H7 (cell line): ENCODE measurements at regions not wholly inside any gene's neighbourhood (a gene's known extent, or its start where the extent isn't known, plus 50 kb on each side); places are given as distances from the start of the nearest gene placed in this dataset.
"Not testable (repeated sequence)": the region's sequence is repeated elsewhere in the genome, so short reads cannot be mapped to it uniquely, and the experiment has no call there.

Experiments
- DNase-seq: peaks from one replicate; pipeline ENCODE4 v3.0.0; 2012
- H3K27me3 ChIP-seq: 2 replicates; pipeline ENCODE4 v1.6.0; 2011; ENCODE audit warnings: mild to moderate bottlenecking, low read length; ENCODE audit not compliant: control insufficient read depth, insufficient read depth
- H3K36me3 ChIP-seq: replicated peaks from 2 replicates; pipeline ENCODE4 v1.5.1; 2011; ENCODE audit warnings: low read length; ENCODE audit not compliant: control insufficient read depth, insufficient read depth
- H3K4me3 ChIP-seq: 2 replicates; pipeline ENCODE4 v1.5.1; 2011; ENCODE audit warnings: low read depth, mild to moderate bottlenecking, control low read depth, low read length, moderate library complexity; ENCODE audit not compliant: insufficient read depth

DNA sequence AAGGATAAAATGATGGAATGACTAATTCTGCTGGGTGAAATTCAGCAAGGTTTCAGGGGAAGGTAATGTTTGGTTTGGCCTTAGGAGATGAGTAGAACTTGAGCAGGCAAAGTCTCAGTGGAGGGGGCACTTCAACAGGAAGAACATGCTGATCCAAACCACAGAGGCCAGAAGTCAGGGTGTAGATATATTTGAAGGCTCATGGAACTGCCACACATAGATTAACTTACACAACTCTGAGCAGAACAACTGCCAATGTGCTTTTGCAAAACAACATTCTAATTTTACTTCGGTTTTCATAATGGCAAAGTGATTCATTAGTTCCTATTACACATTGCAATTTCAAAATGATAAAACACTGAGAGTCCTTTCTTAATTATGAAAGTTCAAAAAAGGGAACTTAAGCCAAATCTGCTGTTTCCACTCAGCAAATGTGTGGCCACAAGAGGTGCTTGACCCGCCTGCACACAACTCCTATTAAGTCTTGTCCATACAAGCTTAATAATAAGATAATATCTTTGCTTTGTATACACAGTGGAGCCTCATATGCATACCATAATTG, 284.8 kb downstream of the MREG start:
- H3K36me3 ChIP-seq = no peaks in the 10 kb centered on the region
- no peak for DNase-seq
- H3K4me3 ChIP-seq = no peak overlapping the region
- no peaks in the 10 kb centered on the region for H3K27me3 ChIP-seq

- Histone ChIP-seq H3K36me3 (no peaks in the 10 kb centered on the region), H3K27me3 (no peaks in the 10 kb centered on the region), H3K4me3 (no peak overlapping the region)
- no peak for DNase-seq
Measured at GRCh38 chr2:215727507-215728503, 285.5 kb downstream of the MREG start.

DNA sequence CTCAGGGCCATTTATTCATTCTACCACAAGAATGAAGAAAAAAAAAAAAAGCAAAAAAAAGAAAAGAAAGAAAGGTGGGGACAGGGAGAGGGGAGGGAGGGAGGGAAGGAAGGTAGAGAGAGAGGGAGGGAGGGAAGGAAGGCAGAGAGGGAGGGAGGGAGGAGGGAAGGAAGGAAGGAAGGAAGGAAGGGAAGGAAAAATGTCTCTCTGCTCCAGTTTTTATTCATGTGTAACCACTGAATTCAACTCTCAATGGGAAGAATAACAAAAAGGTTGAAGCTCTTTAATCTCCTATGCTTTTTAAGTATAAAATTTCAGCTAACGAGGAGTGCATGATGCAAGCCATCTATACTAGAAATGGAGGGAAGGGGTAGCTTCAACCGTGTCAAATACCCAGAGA, 287.3 kb downstream of the MREG start:
- no peak for DNase-seq
- H3K27me3 ChIP-seq = no peaks in the 10 kb centered on the region
- H3K4me3 ChIP-seq = no peak overlapping the region
- no peaks in the 10 kb centered on the region for H3K36me3 ChIP-seq

DNA sequence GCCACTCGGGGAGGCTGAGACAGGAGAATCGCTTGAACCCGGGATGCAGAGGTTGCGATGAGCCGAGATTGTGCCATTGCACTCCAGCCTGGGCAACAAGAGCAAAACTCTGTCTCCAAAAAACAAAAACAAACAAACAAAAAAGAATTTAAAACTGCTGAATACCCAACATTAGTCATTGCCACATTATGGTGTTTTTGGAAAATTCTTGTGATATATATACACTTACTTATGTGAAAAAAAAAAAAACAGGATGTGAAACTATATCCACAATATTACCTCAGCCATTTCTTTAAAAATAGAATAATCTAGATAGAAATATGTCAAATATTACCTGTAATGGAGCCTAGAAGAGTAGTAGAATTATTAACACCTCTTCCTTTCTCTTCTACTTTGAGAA, 288.3 kb upstream of the FN1 start:
- no peak overlapping the region for H3K4me3 ChIP-seq
- H3K27me3 ChIP-seq = no peaks in the 10 kb centered on the region
- DNase-seq = no peak
- no peaks in the 10 kb centered on the region for H3K36me3 ChIP-seq

- no peaks in the 10 kb centered on the region for H3K27me3 ChIP-seq
- DNase-seq = no peak
Measured at GRCh38 chr2:215723631-215724011, 287.8 kb upstream of the FN1 start.

DNA sequence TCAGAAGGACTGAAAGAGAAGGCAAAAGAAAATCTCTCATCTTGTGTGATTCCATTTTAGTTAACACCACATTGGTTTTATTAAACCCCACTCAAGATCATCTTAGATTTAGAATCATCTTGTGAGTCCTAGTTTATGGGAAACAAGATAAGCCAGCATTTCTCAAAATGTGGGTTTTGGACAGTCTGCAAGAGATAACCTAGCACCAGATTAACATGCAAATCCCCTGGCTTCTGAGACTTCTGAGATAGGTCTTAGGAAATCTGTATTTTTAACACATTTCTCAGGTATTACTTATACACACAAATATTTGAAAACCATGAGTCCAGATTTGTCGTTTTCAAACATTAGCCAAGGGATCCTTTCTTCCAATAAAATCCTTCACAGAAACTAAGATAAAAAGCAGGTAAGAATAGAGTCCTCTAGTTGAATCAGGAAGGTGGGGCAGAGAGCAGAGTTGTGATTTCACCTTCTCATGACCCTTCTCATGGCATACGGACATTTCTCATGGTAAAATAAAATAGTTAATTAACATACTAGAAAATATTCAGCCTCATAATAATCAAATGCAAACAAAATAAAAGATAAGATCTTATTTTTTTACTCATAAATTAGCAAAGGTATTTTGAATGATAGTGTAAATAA, 287.2 kb upstream of the FN1 start:
- DNase-seq = no peak

More at GRCh38 chr2:215723631-215724011, 287.8 kb upstream of the FN1 start:
- no peak overlapping the region for H3K4me3 ChIP-seq
- H3K36me3 ChIP-seq = no peaks in the 10 kb centered on the region

DNA sequence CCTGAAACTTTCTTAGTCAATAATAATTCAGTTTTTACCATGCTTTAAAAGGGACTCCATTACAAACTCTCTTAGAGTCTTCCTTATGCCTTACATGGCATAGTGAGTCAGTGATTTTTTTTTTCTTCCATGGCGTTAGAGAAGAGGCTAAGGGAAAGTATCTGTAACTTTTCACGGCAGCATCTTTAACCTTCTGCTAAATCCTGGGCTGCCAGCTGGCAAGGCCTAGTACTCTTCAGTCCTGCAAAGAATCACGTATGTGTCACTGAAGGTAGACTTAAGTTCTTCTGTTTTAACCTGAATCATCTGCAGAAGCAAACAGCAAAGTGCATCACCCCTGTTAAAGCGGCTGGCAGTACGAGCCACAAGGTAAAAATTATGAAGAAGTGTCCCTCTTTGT, 286.3 kb upstream of the FN1 start:
- Histone ChIP-seq H3K4me3 (no peak overlapping the region), H3K36me3 (no peaks in the 10 kb centered on the region), H3K27me3 (no peaks in the 10 kb centered on the region)
- no peak for DNase-seq

More for the DNA sequence above, 287.2 kb upstream of the FN1 start:
- no peaks in the 10 kb centered on the region for H3K36me3 ChIP-seq
- H3K4me3 ChIP-seq = no peak overlapping the region
- no peaks in the 10 kb centered on the region for H3K27me3 ChIP-seq

DNA sequence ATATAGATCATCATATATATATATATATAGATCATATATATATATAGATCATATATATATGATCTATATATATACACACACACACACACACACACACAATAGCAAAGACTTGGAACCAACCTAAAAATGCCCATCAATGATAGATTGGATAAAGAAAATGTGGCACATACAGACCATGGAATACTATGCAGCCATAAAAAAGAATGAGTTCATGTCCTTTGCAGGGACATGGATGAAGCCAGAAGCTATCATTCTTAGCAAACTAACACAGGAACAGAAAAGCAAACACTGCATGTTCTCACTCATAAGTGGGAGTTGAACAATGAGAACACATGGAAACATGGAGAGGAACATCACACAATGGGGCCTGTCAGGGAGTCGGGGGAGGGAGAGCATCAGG, 285.6 kb upstream of the FN1 start:
- not testable (repeated sequence) for DNase-seq, H3K4me3 ChIP-seq, H3K36me3 ChIP-seq, H3K27me3 ChIP-seq

DNA sequence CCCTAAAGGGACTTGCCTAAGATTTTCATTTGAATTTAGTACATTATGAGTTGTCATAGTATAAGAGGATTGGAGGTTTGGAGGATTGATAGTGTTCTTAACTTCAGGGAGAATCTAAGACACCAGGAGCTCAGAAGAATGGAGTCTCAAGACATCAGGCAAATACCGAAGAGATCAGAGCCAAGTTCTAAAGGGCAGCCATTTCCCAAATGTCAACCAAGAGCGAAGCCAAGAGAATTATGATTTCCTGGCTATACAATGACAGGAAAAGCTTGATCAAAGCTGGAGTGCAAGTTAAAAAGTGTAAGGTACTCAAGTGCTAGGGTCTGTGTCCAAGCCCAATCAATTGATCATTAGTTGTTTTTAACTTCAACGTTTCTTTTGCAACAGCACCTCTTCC, 283.0 kb upstream of the FN1 start:
- Histone ChIP-seq H3K27me3 (no peaks in the 10 kb centered on the region), H3K4me3 (no peak overlapping the region), H3K36me3 (no peaks in the 10 kb centered on the region)
- DNase-seq = no peak

GRCh38 chr2:215718436-215718835, 282.6 kb upstream of the FN1 start:
- Histone ChIP-seq H3K27me3 (no peaks in the 10 kb centered on the region), H3K36me3 (no peaks in the 10 kb centered on the region), H3K4me3 (no peak overlapping the region)
- DNase-seq = no peak

DNA sequence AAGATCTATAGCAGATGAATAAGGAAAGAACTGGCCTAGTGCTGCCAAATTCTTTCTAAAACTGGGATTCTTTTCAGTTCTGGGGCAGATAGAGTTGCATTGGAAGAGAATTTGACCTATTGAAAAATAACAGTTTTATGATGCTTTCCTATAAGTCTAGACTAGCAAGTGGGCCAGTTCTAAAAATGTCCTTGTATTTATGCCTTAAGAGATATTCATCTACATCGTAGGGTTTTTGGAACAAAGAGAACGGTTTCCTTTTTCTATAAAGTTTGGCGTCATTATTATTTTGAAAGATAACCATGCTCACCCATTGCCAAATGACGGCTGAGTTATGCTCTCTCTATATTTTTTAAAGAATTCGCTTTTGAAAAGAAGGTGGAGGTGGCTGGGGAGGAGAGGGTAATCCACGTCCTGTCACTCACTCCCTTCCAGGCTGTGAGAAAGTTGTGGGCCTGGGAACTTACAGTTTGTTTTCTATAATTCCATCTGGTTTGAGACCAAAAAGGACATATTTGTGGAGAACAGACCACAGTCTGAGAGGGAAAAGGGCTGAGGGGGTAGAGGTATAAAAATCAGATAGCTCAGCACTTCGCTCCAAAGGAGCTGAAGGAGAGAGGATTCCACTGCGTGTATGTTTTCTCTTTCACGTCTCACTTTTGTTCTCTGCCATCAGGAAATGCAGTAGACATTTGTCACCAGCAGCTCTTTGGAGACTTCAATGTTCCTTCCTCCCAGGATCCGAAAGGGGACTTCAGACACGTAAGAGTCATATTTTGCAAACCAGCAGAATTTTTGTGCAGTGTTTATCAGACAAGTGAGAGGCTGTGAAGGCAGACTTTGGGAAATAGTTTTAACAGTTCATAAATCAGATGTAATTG, 281.9 kb upstream of the FN1 start:
- no peak overlapping the region for H3K4me3 ChIP-seq
- DNase-seq = no peak
- no peaks in the 10 kb centered on the region for H3K36me3 ChIP-seq
- no peaks in the 10 kb centered on the region for H3K27me3 ChIP-seq

DNA sequence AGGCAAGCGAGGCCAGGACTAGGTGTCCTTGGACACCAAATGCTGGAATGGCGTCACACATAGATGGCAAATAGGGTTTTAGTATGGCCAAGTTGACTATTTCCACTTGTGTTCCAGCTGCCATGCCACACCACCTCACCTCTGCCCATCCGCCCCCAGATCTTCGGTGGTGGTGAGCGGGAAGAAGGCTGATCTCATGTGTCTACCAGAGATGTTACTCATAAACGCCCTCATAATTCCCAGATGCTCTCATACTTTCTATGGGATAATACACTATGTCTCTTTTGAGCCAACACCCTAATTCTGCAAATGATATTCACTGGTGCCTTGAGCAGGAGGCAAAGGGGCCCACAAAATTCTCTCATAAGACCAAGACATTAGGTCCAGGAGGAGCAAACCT, 281.1 kb upstream of the FN1 start:
- no peaks in the 10 kb centered on the region for H3K27me3 ChIP-seq
- no peak overlapping the region for H3K4me3 ChIP-seq
- no peak for DNase-seq
- H3K36me3 ChIP-seq = no peaks in the 10 kb centered on the region

GRCh38 chr2:215712871-215713790, 277.3 kb upstream of the FN1 start:
- DNase-seq = no peak
- no peaks in the 10 kb centered on the region for H3K36me3 ChIP-seq
- H3K4me3 ChIP-seq = no peak overlapping the region
- no peaks in the 10 kb centered on the region for H3K27me3 ChIP-seq
